ENCODE measurements at regions not wholly inside any gene's neighbourhood (a gene's known extent, or its start where the extent isn't known, plus 50 kb on each side); places are given as distances from the start of the nearest gene placed in this dataset.

DNA sequence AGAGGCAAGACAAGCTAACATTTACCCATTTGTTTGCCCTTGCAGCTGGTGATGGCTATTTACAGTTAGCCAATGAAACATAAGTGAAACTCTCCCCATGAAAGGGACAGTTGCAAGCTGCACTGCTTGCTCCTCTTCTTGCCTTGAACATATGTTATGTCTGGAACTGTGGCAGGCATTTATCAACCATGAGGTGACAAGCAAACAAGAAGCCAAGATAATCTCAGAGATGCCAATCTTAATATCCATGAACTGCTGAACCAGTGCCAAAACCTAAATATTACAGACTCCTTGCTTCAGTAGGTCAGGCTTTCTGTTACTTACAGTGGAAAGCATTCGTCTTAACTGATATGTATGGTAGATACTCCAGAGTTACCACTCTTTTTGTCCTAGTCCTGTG is 133.4 kb downstream of the ACTBL2 start:
- no peak overlapping the region for H3K27ac ChIP-seq (ENCODE audit: low read length)

DNA sequence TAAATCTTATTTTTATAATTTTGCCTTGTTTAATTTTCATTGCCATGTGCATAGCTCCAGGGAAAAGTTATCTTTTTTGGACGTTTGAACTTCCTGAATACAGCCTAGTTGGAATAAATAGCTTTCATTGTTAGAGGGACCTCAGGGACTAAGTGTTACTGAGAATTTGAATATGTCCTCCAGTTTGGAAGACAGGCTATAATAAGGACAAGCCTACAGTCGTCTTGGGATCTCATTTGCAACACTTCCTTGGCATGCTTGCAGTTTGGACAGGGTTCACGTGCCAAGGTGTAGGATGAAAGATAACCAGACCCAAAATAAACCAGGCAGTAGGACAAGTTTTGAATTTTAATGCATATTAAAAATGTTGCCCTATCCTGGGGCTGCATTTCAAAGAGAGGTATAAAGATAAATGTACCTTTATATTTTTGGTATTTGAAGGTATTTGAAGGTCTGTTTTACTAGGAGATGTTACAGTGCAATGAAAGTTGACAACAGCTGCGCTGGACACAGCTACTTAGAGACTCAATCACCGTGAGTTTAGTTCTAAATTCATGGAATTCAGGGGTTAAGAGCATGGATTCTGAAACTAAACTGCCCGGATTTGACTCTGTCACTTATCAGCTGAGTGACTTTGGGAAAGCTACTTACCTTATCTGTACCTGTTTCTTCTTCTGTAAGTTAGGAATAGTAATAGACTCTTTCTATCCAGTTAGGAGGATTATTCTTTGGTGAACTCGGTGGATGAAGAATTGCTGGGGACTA is 134.1 kb downstream of the ACTBL2 start:
- Histone ChIP-seq H3K27ac (ENCODE audit: low read length) (no peak overlapping the region), H3K27me3 (ENCODE audit: low read depth, low read length) (no peaks in the 10 kb centered on the region), H2AFZ (ENCODE audit: low read depth, low read length) (no peak overlapping the region), H3K4me1 (ENCODE audit: low read length) (no peaks in the 10 kb centered on the region), H3K4me3 (ENCODE audit: low read length) (no peak overlapping the region), H3K9me3 (ENCODE audit: insufficient read depth, low read length) (no peaks in the 10 kb centered on the region), H3K79me2 (ENCODE audit: low read length) (no peaks in the 10 kb centered on the region), H3K9ac (ENCODE audit: low read length) (no peak overlapping the region), H3K4me2 (ENCODE audit: low read length) (no peak overlapping the region), H4K20me1 (ENCODE audit: insufficient read depth, low read length) (no peaks in the 10 kb centered on the region), H3K36me3 (replicated peaks; ENCODE audit: low read depth, low read length) (no peaks in the 10 kb centered on the region)
- TF ChIP-seq EZH2phosphoT487 (IDR thresholded peaks at IDR 0.05; ENCODE audit: low read depth): no peak
- TF ChIP-seq, protein P1, sequence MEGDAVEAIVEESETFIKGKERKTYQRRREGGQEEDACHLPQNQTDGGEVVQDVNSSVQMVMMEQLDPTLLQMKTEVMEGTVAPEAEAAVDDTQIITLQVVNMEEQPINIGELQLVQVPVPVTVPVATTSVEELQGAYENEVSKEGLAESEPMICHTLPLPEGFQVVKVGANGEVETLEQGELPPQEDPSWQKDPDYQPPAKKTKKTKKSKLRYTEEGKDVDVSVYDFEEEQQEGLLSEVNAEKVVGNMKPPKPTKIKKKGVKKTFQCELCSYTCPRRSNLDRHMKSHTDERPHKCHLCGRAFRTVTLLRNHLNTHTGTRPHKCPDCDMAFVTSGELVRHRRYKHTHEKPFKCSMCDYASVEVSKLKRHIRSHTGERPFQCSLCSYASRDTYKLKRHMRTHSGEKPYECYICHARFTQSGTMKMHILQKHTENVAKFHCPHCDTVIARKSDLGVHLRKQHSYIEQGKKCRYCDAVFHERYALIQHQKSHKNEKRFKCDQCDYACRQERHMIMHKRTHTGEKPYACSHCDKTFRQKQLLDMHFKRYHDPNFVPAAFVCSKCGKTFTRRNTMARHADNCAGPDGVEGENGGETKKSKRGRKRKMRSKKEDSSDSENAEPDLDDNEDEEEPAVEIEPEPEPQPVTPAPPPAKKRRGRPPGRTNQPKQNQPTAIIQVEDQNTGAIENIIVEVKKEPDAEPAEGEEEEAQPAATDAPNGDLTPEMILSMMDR (IDR thresholded peaks at IDR 0.05; ENCODE audit: low read depth, low read length): no peak

More for the DNA sequence above, 133.4 kb downstream of the ACTBL2 start:
- TF ChIP-seq EZH2phosphoT487 (IDR thresholded peaks at IDR 0.05; ENCODE audit: low read depth): no peak
- TF ChIP-seq, protein P1 (IDR thresholded peaks at IDR 0.05; ENCODE audit: low read depth, low read length): no peak
- no peak overlapping the region for H3K9ac ChIP-seq (ENCODE audit: low read length)
- no peaks in the 10 kb centered on the region for H3K9me3 ChIP-seq (ENCODE audit: insufficient read depth, low read length)
- H3K4me2 ChIP-seq (ENCODE audit: low read length): no peak overlapping the region
- H3K27me3 ChIP-seq (ENCODE audit: low read depth, low read length): no peaks in the 10 kb centered on the region
- no peaks in the 10 kb centered on the region for H3K36me3 ChIP-seq (replicated peaks; ENCODE audit: low read depth, low read length)
- no peaks in the 10 kb centered on the region for H3K4me1 ChIP-seq (ENCODE audit: low read length)
- H4K20me1 ChIP-seq (ENCODE audit: insufficient read depth, low read length): no peaks in the 10 kb centered on the region
- H3K79me2 ChIP-seq (ENCODE audit: low read length): no peaks in the 10 kb centered on the region
- H3K4me3 ChIP-seq (ENCODE audit: low read length): no peak overlapping the region
- no peak overlapping the region for H2AFZ ChIP-seq (ENCODE audit: low read depth, low read length)

DNA sequence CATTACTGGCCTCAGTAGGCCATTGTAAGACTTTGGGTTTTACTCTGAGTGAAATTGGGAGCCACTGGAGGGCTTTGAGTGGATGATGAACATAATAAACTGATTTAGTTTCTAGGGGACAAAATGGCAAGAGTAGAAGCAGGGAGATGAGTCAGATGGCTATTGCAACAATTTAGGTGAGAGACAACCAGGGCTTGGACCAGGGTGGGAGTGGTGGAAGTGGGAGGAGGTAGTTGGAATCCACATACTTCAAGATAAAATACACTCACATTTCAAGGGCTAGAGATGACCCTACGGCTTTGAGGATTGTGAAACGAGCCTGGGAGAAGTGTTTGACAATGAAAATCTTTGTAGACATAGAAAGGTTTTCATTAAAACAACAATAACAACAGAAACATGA is 136.3 kb downstream of the ACTBL2 start:
- H3K79me2 ChIP-seq (ENCODE audit: low read length): no peaks in the 10 kb centered on the region
- H3K4me3 ChIP-seq (ENCODE audit: low read length): no peak overlapping the region
- no peaks in the 10 kb centered on the region for H3K27me3 ChIP-seq (ENCODE audit: low read depth, low read length)
- H3K9me3 ChIP-seq (ENCODE audit: insufficient read depth, low read length): no peaks in the 10 kb centered on the region
- H3K27ac ChIP-seq (ENCODE audit: low read length): no peak overlapping the region
- H3K36me3 ChIP-seq (replicated peaks; ENCODE audit: low read depth, low read length): no peaks in the 10 kb centered on the region
- H3K9ac ChIP-seq (ENCODE audit: low read length): no peak overlapping the region
- no peaks in the 10 kb centered on the region for H4K20me1 ChIP-seq (ENCODE audit: insufficient read depth, low read length)
- no peaks in the 10 kb centered on the region for H3K4me1 ChIP-seq (ENCODE audit: low read length)
- no peak overlapping the region for H2AFZ ChIP-seq (ENCODE audit: low read depth, low read length)
- no peak overlapping the region for H3K4me2 ChIP-seq (ENCODE audit: low read length)
- TF ChIP-seq EZH2phosphoT487 (IDR thresholded peaks at IDR 0.05; ENCODE audit: low read depth): no peak
- TF ChIP-seq, protein P1 (IDR thresholded peaks at IDR 0.05; ENCODE audit: low read depth, low read length): no peak

DNA sequence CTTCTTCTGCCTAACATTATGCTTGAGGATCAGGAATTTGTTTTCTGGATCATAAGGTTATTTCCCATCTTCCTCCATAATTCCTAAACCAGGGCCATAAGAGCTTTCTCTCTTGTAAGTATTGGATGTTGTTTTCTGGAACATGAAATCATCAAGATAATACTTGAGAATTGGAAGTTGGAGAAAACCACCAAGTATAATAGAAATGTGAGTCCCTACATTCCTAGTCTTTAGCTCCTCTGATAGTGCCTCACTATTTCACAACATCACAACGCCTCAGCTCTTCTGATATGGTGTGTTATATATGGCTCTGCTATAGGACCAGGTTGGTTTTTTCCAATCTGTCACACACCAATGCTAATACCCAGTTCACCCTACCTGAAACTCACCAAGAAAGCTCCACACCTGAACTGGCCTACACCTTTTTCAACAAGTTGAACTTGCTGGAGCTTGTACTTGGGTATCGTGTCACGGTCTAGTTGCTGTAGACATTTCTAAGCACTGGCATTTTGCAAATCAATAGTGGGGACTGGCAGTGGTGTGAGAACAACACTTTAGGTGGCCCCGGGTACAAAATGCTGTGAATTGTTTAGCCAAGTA is 141.1 kb downstream of the ACTBL2 start:
- no peak overlapping the region for H3K9ac ChIP-seq (ENCODE audit: low read length)
- TF ChIP-seq, protein P1 (IDR thresholded peaks at IDR 0.05; ENCODE audit: low read depth, low read length): no peak
- no peak for TF ChIP-seq EZH2phosphoT487 (IDR thresholded peaks at IDR 0.05; ENCODE audit: low read depth)
- H3K79me2 ChIP-seq (ENCODE audit: low read length): no peaks in the 10 kb centered on the region
- H3K27ac ChIP-seq (ENCODE audit: low read length): no peak overlapping the region
- no peaks in the 10 kb centered on the region for H3K9me3 ChIP-seq (ENCODE audit: insufficient read depth, low read length)
- H3K4me3 ChIP-seq (ENCODE audit: low read length): no peak overlapping the region
- no peaks in the 10 kb centered on the region for H4K20me1 ChIP-seq (ENCODE audit: insufficient read depth, low read length)
- no peak overlapping the region for H2AFZ ChIP-seq (ENCODE audit: low read depth, low read length)
- H3K4me2 ChIP-seq (ENCODE audit: low read length): no peak overlapping the region
- no peaks in the 10 kb centered on the region for H3K36me3 ChIP-seq (replicated peaks; ENCODE audit: low read depth, low read length)
- H3K4me1 ChIP-seq (ENCODE audit: low read length): no peaks in the 10 kb centered on the region
- no peaks in the 10 kb centered on the region for H3K27me3 ChIP-seq (ENCODE audit: low read depth, low read length)
